A673 (cell line): ENCODE measurements at regions not wholly inside any gene's neighbourhood (a gene's known extent, or its start where the extent isn't known, plus 50 kb on each side); places are given as distances from the start of the nearest gene placed in this dataset.

ENCODE experiments used
- EZH2 ChIP-seq: fragments of 200-600 bp; sonication (generic); IDR thresholded peaks from 2 replicates; pipeline ENCODE4 v1.6.1; 2017; ENCODE audit warnings: borderline replicate concordance, low read depth, mild to moderate bottlenecking, mixed read lengths, antibody characterized with exemption, low read length; ENCODE audit not compliant: poor library complexity, severe bottlenecking
- TF ChIP-seq, protein P1 (sequence below): fragments of 300-800, 200-600 bp; sonication (generic); conservative IDR thresholded peaks from 2 replicates; pipeline ENCODE4 v1.5.1; 2017; ENCODE audit warnings: low read depth, mild to moderate bottlenecking, antibody characterized with exemption, low read length, moderate library complexity, mixed read lengths

DNA sequence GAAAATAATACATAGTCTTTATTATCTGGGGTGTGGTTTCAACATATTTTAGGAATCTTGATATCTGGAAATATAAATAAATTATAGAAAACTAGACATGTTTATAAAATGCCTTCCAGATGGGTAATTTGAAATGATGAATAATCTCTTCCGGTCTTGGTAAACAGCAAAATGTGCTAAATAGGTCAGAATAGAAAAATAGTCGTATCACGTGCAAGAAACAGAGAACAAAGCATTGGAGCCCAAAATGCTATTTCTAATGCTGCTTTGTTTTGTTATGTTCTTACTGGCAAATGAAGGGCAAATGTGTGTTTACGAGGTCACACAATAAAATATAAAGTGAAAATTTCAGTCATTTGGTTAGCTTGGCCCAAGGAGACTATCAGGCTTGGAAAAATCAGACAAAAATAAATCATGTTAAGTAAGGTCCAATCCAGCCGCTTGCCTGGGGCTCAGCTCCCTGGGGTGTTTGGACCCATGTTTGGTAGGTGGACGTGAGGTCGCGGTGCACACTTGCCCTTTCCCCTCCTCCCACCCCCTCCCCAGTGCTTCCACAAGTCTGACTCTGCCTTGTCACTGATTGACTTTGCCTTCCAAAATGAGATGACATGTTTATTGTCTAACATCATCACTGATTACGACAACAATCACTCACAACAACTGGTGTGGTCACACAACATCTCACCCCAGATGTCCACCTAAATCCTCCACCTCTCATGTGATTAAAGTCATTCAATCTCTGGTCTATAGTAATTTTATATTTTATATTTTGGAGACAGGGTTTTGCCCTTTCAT, 56.0 kb downstream of the RIN2 start:
- TF ChIP-seq, protein P1, sequence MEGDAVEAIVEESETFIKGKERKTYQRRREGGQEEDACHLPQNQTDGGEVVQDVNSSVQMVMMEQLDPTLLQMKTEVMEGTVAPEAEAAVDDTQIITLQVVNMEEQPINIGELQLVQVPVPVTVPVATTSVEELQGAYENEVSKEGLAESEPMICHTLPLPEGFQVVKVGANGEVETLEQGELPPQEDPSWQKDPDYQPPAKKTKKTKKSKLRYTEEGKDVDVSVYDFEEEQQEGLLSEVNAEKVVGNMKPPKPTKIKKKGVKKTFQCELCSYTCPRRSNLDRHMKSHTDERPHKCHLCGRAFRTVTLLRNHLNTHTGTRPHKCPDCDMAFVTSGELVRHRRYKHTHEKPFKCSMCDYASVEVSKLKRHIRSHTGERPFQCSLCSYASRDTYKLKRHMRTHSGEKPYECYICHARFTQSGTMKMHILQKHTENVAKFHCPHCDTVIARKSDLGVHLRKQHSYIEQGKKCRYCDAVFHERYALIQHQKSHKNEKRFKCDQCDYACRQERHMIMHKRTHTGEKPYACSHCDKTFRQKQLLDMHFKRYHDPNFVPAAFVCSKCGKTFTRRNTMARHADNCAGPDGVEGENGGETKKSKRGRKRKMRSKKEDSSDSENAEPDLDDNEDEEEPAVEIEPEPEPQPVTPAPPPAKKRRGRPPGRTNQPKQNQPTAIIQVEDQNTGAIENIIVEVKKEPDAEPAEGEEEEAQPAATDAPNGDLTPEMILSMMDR, result no peak
- no peak for TF ChIP-seq EZH2
